HPDE6-E6E7 (cell line): ENCODE measurements at regions not wholly inside any gene's neighbourhood (a gene's known extent, or its start where the extent isn't known, plus 50 kb on each side); places are given as distances from the start of the nearest gene placed in this dataset.

Experiments used
- DNase-seq: peaks from one replicate; pipeline ENCODE4 v3.0.0; 2011; ENCODE audit warnings: missing footprints; ENCODE audit errors: extremely low spot score

DNA sequence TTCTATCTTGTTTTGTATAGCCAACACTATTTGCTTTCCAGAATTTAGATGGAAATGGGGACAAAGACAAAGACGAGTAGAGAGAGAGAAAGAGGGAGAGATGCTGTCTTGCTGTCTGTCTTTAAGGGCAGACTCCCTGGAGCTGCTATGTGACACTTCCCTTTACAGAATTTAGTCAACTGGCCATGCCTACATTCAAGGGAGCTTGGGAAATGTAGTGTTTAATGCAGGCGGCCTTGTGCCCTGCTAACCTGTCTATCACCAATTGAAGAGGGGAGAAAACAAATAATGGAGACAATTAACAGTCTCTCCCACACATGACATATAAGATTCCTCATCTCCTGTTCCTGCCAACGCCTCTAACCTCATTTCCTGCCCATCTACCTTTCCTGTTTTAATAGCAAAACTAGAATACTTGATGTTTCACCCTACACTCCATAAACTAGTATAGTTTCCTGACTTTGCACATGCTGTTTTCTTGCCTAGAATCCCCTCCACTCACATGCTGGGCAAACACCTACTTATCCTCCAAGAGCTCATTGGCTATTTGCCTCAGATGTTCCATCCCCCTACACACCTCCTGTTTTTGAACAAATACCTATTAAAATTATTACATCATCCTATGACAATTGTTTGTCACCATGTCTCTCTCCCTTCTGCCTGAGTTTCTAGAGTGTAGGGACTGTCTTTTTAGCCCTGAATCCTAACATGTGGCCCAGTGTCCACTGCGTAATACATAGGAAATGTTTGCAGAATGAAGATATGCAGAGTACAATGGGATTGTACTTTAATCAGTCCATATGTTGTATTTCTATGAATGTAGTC is 117.2 kb downstream of the SLC25A24 start:
- no peak for DNase-seq

GRCh38 chr1:108082001-108082400 is 117.0 kb upstream of the VAV3 start:
- no peak for DNase-seq

DNA sequence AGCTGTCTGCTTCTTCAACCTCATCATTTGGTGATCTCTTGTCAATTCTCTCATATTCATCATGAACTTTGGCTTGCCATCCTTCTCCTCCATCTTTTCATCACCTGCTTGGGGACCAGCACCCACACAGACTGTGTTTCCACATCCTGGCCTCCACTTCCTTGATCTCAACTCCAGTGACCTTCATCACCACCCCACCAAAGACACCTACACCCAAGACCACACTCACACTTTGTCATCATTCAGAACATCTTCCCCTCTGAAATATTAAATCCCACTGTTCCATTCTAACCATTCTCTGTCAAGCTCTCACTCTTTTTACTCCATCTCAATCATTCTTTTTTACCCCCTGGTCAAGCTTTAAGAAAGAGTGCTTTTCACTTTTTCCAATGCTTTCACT is 115.5 kb upstream of the VAV3 start:
- no peak for DNase-seq

GRCh38 chr1:108079440-108080025 is 114.6 kb upstream of the VAV3 start:
- DNase-seq = no peak

DNA sequence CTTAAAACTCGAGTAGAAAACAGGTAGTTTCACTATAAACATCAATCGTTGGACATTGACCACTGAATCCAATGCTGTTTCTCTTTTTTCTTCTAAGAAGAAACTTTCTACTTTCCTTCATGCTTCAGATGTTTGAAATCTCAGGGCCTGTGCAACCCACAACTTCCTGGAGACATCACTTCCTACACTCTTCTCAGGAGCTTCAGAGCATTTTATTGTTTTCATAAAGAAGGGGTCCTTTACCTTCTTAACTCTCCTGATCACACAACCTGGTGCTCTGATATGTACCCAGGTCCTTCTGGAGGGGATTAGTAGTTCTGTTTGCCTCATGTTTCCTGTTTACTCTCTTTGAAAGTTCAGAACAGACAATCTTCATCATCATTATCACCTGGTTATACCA is 113.0 kb upstream of the VAV3 start:
- DNase-seq = no peak

DNA sequence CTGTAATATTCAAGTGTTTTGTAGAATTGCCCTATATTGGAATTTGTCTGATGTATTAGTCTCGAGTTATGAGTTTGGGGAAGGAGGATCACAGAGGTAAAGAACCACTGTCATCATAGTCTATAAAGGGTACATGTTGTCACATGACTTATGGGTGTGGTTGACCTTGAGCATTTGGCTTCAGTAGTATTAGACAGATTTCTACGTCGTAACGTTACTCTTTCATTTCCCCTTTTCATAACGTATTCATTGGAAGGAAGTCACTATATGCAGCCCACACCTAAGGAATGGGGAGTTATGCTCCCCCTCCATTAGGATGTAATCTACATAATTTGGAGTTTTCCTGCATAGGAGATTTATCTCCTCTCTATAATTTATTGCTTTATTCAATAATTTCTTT is 110.1 kb upstream of the VAV3 start:
- no peak for DNase-seq

- no peak for DNase-seq
Measured at GRCh38 chr1:108072776-108073175, 107.8 kb upstream of the VAV3 start.

DNA sequence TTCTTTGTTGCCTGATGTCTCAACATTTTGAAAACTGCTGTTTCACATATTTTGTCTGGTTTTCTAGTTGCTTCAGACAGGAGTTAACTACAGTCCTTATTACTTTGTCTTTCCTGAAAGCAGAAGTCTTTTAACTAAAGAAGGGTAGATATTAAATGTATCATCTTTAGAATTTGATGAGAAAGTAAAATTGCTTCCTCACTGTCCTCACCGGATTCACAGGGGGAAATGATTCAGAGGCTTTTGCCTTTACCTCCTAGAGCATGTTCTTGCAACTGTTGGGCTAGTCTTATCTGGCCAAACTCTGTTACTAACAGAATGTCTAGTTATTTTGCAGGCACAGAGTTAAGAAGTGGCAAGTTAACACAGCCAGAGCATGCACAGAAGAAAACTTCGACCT is 107.2 kb upstream of the VAV3 start:
- DNase-seq = no peak

DNA sequence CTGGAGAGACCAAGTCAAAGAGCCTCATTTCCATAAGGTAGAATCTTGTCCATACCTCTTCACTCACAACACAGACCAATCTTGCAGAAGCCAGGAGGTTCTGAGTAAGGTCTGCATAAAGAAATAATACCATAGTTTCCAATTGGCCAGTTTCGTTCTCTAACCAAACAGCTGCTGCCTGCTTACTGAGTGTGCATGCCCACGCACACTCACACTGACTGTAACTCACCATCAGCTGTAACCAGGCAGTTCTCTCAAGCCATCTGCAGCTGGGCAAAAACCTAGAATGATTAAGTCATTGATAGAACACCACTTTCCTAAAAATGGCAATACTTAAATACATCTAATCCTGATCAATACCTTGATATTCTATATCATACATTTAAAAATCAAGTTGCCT is 106.6 kb upstream of the VAV3 start:
- DNase-seq = no peak

- no peak for DNase-seq
Measured at GRCh38 chr1:108070662-108071061, 105.7 kb upstream of the VAV3 start.

DNA sequence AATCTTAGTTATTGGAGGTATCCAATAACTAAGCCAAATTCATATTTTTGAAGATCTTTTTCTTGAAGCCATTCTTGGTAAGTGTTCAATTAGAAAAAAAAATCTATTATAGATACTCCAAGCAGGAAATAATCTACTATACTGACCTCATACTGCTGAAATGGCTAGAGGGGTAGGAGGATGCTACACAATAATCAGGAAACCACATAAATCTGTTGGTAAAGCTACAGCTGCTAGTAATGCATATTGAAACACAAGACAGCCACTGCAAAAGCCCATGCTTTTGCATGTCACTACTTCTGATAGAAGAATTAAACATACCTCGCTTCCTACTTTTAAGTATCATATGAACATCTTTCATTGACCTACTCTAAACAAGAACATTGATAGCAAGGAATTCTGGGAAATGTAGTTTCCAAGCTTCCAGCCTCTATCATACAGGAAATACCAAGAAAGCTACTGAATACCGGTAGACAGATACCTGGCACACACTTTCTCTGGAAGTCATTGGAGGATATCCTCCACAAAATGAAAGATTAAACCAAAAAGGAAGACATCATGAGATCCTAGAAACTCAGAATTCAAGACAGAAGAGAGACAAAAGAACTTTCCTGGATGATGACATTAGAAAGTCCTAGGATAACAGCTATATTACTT is 103.0 kb upstream of the VAV3 start:
- no peak for DNase-seq

DNA sequence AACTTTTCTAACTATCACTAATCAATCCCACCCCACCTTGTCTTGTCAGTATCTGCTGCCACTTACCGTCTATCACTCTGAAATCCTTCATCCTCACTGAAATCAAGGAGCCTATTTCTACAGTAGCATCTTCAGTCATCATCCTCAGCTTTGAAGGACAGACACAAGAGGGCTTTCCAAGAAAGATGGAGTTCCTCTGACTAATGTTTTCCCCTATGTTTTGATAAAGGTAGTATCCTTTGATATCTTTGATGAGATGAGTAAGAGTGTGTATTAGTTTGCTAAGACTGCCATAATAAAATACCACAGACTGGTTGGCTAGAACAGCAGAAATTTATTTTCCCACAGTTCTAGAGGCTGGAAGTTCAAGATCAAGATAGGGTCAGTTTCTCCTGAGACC is 101.8 kb upstream of the VAV3 start:
- DNase-seq = no peak

DNA sequence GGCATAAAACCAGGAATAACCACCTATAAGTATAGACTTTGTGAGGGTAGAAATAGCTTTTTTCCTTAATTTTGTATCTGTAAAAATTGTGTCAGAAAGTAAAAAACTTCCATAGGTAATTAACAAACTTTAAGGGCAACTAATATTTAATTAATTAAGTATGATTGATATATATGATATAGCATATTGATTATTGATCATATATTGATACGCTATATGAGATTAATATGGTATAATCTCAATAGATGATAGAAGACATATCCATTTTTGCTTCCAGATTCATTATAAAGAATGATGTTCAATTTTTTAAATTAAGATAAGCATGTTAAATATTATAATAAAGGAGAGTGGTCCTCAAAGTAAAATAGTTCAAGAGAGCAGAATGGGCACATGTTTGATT is 99.3 kb upstream of the VAV3 start:
- DNase-seq = no peak

- no peak for DNase-seq
Measured at GRCh38 chr1:108063703-108064102, 98.7 kb upstream of the VAV3 start.

GRCh38 chr1:108059945-108060344 is 95.0 kb upstream of the VAV3 start:
- DNase-seq = no peak

DNA sequence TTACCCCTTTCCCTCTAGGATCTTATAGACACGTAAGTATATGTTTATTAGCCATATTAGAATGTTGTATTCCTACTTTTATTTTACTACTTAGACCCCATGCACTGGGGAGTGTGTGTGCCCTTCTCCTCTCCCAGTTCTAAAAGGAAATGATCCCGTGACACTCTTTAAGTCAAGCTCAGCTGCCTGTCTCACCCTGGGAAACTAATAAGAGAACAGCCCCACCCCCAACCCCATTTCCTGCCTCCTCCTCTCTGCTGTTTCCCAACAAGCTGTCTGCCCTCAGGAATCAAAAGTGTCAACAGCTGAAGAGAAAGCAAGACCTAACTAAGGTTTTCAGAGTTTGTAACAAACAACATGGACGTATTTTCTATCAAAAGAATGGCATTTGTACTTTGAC is 92.6 kb upstream of the VAV3 start:
- DNase-seq = no peak

DNA sequence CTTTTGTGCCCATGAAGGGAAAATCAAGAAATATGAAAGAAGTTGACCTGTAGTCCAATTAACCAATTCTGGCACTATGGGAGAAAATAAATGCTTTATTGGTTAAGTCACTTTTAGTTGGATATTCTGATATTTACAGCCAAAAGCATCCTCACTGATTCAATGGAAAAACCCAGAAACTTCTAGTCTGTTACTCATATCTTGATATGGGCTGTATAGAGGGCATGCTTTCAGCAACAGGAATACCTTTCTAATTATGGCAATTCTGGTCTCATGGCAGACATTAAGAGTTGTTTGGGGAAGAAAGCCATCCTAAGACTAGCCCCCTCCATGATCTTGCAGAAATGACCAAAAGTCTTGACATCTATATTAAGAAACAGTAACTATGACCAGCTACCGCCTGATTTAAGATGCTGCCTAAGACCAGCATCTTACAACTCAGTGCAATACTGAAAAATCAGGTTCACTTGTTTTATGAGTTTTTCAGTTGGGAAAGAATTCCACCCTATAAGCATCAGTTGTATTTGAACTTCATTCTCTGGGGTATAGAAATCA is 91.5 kb upstream of the VAV3 start:
- DNase-seq = no peak

- DNase-seq = no peak
Measured at GRCh38 chr1:108055387-108055786, 90.4 kb upstream of the VAV3 start.

GRCh38 chr1:108054396-108054795 is 89.4 kb upstream of the VAV3 start:
- no peak for DNase-seq

DNA sequence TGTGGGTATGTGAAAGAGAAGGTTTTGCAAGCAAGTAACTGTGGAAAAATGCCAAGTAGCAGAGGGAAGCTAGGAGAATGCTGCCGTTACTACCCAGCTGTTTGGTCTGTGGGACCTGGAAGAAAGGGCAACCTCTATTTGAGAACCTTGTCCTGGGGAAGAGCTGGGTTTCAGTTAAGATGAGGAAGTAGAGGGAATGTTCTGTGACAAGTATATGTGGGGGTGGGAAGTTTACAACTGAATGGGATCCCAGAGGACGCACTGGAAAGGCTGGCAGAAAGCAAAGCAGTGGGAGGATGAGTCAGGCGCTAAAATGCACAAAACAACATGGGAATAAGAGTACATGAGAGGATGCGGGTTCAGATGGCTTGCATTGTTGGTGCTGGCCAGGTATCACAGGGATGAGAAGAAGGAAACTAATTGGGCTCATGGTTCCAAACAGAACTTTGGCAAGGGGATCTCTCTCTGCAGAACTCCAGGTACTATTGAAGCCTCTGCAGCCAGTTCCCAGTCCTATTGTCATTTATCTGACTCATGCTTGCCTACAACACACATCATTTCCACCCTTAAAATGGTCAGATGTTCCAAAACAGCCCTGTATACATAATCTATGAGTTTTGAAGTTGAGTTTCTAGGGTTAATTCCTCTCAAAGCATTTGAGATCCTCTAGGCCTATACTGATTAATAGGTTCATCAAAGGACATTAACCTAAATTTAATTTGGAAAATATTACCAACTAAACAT is 88.5 kb upstream of the VAV3 start:
- DNase-seq = no peak

- no peak for DNase-seq
Measured at GRCh38 chr1:108051631-108052377, 86.8 kb upstream of the VAV3 start.
